ENCODE measurements at regions not wholly inside any gene's neighbourhood (a gene's known extent, or its start where the extent isn't known, plus 50 kb on each side); places are given as distances from the start of the nearest gene placed in this dataset.
A peak's percentile ranks its signal among the peaks of the same experiment; 100 is the strongest.
"Not testable (repeated sequence)": the region's sequence is repeated elsewhere in the genome, so short reads cannot be mapped to it uniquely, and the experiment has no call there.

DNA sequence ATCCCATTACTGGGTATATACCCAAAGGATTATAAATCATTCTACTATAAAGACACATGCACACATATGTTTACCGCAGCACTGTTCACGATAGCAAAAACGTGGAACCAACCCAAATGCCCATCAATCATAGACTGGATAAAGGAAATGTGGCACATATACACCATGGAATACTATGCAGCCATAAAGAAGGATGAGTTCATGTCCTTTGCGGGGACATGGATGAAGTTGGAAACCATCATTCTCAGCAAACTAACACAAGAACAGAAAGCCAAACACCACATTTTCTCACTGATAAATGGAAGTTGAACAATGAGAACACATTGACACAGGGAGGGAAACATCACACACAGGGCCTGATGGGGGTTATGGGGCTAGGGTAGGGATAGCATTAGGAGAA, 1090.5 kb upstream of the EDIL3 start:
- H3K36me3 ChIP-seq (ENCODE audit: control insufficient read depth, insufficient read depth, low read length); H3K9me3 ChIP-seq (ENCODE audit: control insufficient read depth, insufficient read depth, low read length); H3K27ac ChIP-seq (ENCODE audit: low read depth, low read length); H3K4me3 ChIP-seq (ENCODE audit: low read depth, low read length); H3K4me1 ChIP-seq (ENCODE audit: control insufficient read depth, insufficient read depth, low read length); H3K27me3 ChIP-seq (ENCODE audit: control insufficient read depth, insufficient read depth, low read length); DNase-seq (ENCODE audit: low read depth in 4 of 6, low spot score in 6 of 6): not testable (repeated sequence)
- WGBS (ENCODE audit: insufficient coverage) = no CpG with 5 or more reads among the region's 4 CpGs

DNA sequence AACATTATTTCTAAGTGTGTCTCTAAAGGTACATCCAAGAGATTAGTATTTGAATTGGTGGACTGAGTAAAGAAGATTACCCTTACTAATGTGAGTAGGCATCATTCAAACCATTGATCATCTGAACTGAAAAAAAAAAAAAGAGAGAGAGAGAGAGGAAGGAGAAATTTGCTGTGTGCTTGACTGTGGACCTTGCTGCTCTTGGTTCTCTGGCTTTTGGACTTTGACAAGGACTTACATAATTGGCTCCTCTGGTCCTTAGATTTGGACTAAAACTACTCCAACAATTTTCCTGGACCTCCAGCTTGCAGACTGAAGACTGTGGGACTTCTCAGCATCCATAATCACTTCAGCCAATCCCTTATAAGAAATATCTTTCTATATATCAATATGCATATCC, 1091.9 kb upstream of the EDIL3 start:
- H3K4me1 ChIP-seq (ENCODE audit: control insufficient read depth, insufficient read depth, low read length) = no peaks in the 10 kb centered on the region

DNA sequence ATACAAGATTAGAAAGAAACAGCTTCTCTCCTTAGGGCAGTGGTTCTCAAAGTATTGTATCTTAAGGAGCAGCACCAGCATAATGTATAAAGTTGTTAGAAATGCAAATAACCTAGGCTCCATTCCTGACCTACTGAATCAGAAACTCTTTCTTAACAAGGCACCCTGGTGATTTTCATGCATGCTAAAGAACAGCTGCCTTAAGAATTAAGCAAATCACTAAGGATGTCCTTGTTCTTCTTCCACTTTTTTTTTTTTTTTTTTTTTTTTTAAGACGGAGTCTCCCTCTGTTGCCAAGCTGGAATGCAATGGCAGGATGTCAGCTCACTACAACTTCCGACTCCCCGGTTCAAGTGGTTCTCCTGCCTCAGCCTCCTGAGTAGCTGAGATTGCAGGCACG, 1095.2 kb upstream of the EDIL3 start:
- H3K9me3 ChIP-seq (ENCODE audit: control insufficient read depth, insufficient read depth, low read length) = peaks cover 2% of the 10 kb centered on the region
- H3K4me1 ChIP-seq (ENCODE audit: control insufficient read depth, insufficient read depth, low read length) = no peaks in the 10 kb centered on the region
- 60% methylated on average over 4 of the region's 4 CpGs for WGBS (ENCODE audit: insufficient coverage)
- H3K27me3 ChIP-seq (ENCODE audit: control insufficient read depth, insufficient read depth, low read length) = no peaks in the 10 kb centered on the region
- H3K4me3 ChIP-seq (ENCODE audit: low read depth, low read length) = no peak overlapping the region
- DNase-seq (ENCODE audit: low read depth in 4 of 6, low spot score in 6 of 6) = no peak
- H3K27ac ChIP-seq (ENCODE audit: low read depth, low read length) = no peak overlapping the region
- no peaks in the 10 kb centered on the region for H3K36me3 ChIP-seq (ENCODE audit: control insufficient read depth, insufficient read depth, low read length)

More for the DNA sequence above, 1091.9 kb upstream of the EDIL3 start:
- H3K4me3 ChIP-seq (ENCODE audit: low read depth, low read length) = no peak overlapping the region
- H3K27ac ChIP-seq (ENCODE audit: low read depth, low read length) = no peak overlapping the region
- H3K36me3 ChIP-seq (ENCODE audit: control insufficient read depth, insufficient read depth, low read length) = no peaks in the 10 kb centered on the region
- no peaks in the 10 kb centered on the region for H3K27me3 ChIP-seq (ENCODE audit: control insufficient read depth, insufficient read depth, low read length)
- DNase-seq (ENCODE audit: low read depth in 4 of 6, low spot score in 6 of 6) = no peak
- H3K9me3 ChIP-seq (ENCODE audit: control insufficient read depth, insufficient read depth, low read length) = no peaks in the 10 kb centered on the region

DNA sequence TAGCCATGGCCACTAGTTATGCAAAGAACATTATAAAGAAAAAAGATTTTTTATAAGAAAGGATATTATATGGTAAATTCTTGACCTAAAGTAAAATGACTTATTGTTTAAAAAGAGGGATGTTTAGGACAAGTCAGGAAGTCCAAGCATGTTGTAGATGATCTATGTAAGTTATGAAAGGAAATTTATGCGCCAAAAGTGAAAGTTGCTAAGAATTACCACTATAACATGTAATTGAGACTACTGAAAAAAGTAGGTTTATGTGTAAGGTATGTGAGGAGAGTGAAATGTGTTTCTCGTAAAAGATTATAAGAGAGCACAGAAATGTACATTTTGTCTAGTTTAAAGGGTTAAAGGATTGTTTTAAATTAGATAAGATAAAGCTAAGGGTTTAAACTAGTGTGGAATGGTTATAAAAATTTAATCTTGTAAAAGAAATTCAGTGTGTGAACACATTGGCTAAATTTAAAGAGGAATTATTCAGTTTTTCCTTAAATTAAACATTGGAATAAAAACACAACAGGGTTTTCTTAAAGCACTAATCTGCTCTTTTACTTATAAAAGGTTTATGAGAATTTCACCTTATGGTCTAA, 1100.4 kb upstream of the EDIL3 start:
- 100% methylated on average over 1 of the region's 2 CpGs for WGBS (ENCODE audit: insufficient coverage)
- H3K27me3 ChIP-seq (ENCODE audit: control insufficient read depth, insufficient read depth, low read length) = no peaks in the 10 kb centered on the region
- H3K27ac ChIP-seq (ENCODE audit: low read depth, low read length) = no peak overlapping the region
- no peak for DNase-seq (ENCODE audit: low read depth in 4 of 6, low spot score in 6 of 6)
- H3K4me3 ChIP-seq (ENCODE audit: low read depth, low read length) = no peak overlapping the region
- no peaks in the 10 kb centered on the region for H3K36me3 ChIP-seq (ENCODE audit: control insufficient read depth, insufficient read depth, low read length)
- H3K9me3 ChIP-seq (ENCODE audit: control insufficient read depth, insufficient read depth, low read length) = peaks cover 4% of the 10 kb centered on the region
- H3K4me1 ChIP-seq (ENCODE audit: control insufficient read depth, insufficient read depth, low read length) = no peaks in the 10 kb centered on the region

DNA sequence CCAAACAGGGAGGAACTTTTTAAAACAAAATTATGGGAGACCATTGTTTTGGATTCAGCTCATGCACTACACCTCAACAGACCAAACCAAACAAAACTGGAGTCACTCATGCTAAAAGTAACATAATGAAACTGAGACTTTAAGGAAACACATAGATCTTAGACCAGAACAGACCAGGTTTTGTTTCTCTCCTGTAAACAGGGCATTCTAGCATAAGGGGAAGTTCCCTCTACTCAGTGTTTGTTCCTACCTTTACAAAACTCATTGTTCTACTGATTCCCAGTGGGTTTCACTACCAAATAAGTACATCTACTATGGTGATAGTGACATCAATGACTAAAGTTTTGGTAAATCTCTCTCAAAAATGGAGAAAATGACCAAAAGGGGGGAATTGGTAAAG, 1103.6 kb upstream of the EDIL3 start:
- H3K36me3 ChIP-seq (ENCODE audit: control insufficient read depth, insufficient read depth, low read length) = no peaks in the 10 kb centered on the region
- DNase-seq (ENCODE audit: low read depth in 4 of 6, low spot score in 6 of 6) = no peak
- no peak overlapping the region for H3K4me3 ChIP-seq (ENCODE audit: low read depth, low read length)
- peaks cover 7% of the 10 kb centered on the region for H3K9me3 ChIP-seq (ENCODE audit: control insufficient read depth, insufficient read depth, low read length)
- no peaks in the 10 kb centered on the region for H3K4me1 ChIP-seq (ENCODE audit: control insufficient read depth, insufficient read depth, low read length)
- no peak overlapping the region for H3K27ac ChIP-seq (ENCODE audit: low read depth, low read length)
- H3K27me3 ChIP-seq (ENCODE audit: control insufficient read depth, insufficient read depth, low read length) = no peaks in the 10 kb centered on the region

DNA sequence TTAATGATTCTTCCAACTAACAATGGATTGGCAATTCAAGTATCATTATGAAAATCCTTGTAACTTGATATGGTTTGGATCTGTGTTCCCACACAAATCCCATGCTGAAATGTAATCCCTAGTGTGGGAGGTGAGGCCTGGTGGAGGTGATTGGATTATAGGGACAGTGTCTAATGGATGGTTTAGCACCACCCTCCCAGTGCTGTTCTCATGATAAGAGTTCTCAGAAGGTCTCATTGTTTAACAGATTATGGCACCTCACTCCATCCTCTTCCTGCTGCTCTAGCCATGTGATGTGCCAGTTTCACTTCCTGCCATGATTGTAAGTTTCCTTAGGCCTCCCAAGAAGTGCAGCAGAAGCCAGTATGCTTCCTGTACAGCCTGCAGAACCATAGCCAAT, 1116.2 kb upstream of the EDIL3 start:
- no peaks in the 10 kb centered on the region for H3K4me1 ChIP-seq (ENCODE audit: control insufficient read depth, insufficient read depth, low read length)
- H3K4me3 ChIP-seq (ENCODE audit: low read depth, low read length) = no peak overlapping the region
- H3K9me3 ChIP-seq (ENCODE audit: control insufficient read depth, insufficient read depth, low read length) = no peaks in the 10 kb centered on the region
- H3K27me3 ChIP-seq (ENCODE audit: control insufficient read depth, insufficient read depth, low read length) = no peaks in the 10 kb centered on the region
- no peaks in the 10 kb centered on the region for H3K36me3 ChIP-seq (ENCODE audit: control insufficient read depth, insufficient read depth, low read length)
- no peak for DNase-seq (ENCODE audit: low read depth in 4 of 6, low spot score in 6 of 6)
- H3K27ac ChIP-seq (ENCODE audit: low read depth, low read length) = no peak overlapping the region

DNA sequence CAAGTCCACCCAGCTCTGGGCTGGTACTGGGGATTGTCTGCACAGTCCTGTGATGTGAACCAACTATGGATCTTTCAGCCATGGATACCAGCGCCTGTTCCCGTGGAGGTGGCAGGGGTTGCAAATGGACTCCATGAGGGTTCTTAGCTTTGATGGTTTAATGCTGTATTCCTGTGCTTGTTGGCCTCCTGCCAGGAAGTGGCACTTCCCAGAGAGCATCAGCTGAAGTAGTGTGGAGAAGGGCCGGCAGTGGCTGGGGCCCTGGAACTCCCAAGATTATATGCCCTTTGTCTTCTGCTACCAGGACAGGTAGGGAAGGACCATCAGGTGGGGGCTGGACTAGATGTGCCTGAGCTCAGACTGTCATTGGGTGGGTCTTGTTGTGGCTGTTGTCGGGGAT, 1104.8 kb upstream of the COX7C start:
- H3K4me1 ChIP-seq (ENCODE audit: control insufficient read depth, insufficient read depth, low read length) = no peaks in the 10 kb centered on the region
- H3K27ac ChIP-seq (ENCODE audit: low read depth, low read length) = no peak overlapping the region
- no peaks in the 10 kb centered on the region for H3K36me3 ChIP-seq (ENCODE audit: control insufficient read depth, insufficient read depth, low read length)
- no peaks in the 10 kb centered on the region for H3K9me3 ChIP-seq (ENCODE audit: control insufficient read depth, insufficient read depth, low read length)
- H3K27me3 ChIP-seq (ENCODE audit: control insufficient read depth, insufficient read depth, low read length) = no peaks in the 10 kb centered on the region
- 93% methylated on average over 4 of the region's 4 CpGs for WGBS (ENCODE audit: insufficient coverage)
- DNase-seq (ENCODE audit: low read depth in 4 of 6, low spot score in 6 of 6) = no peak
- no peak overlapping the region for H3K4me3 ChIP-seq (ENCODE audit: low read depth, low read length)

DNA sequence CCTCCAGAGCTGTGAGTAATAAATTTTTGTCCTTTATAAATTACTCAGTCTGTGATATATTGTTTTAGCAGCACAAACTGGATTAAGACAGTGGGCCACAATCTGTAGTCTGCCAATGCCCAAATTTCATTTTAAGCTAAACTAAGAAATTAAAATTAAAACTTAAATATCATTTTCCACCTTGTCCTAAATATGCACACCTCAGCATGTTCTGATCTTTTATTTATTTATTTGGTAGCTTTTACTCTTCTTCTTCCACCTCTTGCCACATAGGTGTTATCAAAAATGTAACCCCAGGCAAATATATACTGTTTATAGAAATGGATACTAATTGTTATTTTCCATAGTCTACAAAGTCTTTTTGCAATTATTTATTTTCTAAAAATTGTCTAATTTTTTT, 1102.2 kb upstream of the COX7C start:
- Histone ChIP-seq H3K9me3 (ENCODE audit: control insufficient read depth, insufficient read depth, low read length) (no peaks in the 10 kb centered on the region), H3K4me1 (ENCODE audit: control insufficient read depth, insufficient read depth, low read length) (no peaks in the 10 kb centered on the region), H3K4me3 (ENCODE audit: low read depth, low read length) (no peak overlapping the region), H3K27ac (ENCODE audit: low read depth, low read length) (no peak overlapping the region), H3K36me3 (ENCODE audit: control insufficient read depth, insufficient read depth, low read length) (no peaks in the 10 kb centered on the region), H3K27me3 (ENCODE audit: control insufficient read depth, insufficient read depth, low read length) (no peaks in the 10 kb centered on the region)
- DNase-seq (ENCODE audit: low read depth in 4 of 6, low spot score in 6 of 6) = no peak

DNA sequence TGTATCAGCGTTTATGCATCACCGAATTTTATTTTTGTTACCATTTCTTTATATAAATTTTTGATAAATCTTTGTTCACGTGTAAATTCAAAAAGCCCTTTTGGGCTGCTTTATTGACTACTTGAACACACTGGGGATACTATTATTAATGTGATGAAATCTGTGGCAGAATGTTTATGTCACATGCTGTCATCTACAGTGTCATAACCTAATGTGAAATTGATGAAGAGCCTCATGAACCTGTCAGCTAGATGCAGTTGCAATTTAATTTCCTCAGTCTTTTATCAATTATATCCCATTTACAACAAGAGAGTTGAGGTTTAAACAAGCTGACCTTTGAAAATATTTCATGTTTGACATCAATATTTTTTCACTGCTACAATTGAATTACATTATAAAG, 1100.4 kb upstream of the COX7C start:
- H3K27me3 ChIP-seq (ENCODE audit: control insufficient read depth, insufficient read depth, low read length) = no peaks in the 10 kb centered on the region
- H3K4me3 ChIP-seq (ENCODE audit: low read depth, low read length) = no peak overlapping the region
- H3K27ac ChIP-seq (ENCODE audit: low read depth, low read length) = no peak overlapping the region
- WGBS (ENCODE audit: insufficient coverage) = no CpG with 5 or more reads among the region's 3 CpGs
- H3K4me1 ChIP-seq (ENCODE audit: control insufficient read depth, insufficient read depth, low read length) = no peaks in the 10 kb centered on the region
- no peaks in the 10 kb centered on the region for H3K9me3 ChIP-seq (ENCODE audit: control insufficient read depth, insufficient read depth, low read length)
- no peaks in the 10 kb centered on the region for H3K36me3 ChIP-seq (ENCODE audit: control insufficient read depth, insufficient read depth, low read length)
- peak in 1 of 6 donors; percentile 15 for DNase-seq (ENCODE audit: low read depth in 4 of 6, low spot score in 6 of 6)

DNA sequence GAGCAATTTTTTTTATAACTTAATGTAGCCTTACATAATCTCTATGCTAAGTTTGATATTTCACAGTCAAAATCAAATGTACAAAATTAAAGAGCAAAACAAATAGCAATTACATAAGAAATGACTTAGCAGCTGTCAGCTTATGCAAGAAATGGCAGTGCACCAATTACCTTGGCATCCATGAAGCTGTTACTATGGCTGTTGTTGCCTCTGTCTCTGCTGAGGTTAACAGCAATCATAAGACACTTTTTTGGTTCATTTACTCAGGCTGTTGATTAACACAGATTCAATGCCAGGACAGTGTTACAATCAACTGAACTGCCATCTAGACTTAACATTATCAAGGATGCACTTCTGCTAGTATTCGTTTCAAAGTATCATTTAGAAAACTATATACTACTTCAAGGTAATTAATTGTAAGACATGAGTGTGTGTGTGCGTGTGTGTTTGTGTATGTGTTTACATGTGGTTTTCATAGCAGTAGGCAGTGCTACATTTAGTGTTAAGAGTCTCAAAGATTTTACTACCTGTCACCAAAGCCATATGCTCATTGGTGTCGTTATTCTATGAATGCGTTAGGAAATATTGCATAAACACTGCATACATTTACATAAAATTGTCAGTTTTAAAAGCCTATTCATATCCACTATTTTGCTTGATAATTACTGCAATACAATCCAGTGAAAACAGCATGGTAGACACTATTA, 1084.2 kb upstream of the COX7C start:
- H3K27me3 ChIP-seq (ENCODE audit: control insufficient read depth, insufficient read depth, low read length) = no peaks in the 10 kb centered on the region
- no peak overlapping the region for H3K4me3 ChIP-seq (ENCODE audit: low read depth, low read length)
- no peaks in the 10 kb centered on the region for H3K4me1 ChIP-seq (ENCODE audit: control insufficient read depth, insufficient read depth, low read length)
- no peaks in the 10 kb centered on the region for H3K9me3 ChIP-seq (ENCODE audit: control insufficient read depth, insufficient read depth, low read length)
- no peak overlapping the region for H3K27ac ChIP-seq (ENCODE audit: low read depth, low read length)
- WGBS (ENCODE audit: insufficient coverage) = no CpG with 5 or more reads among the region's 4 CpGs
- peak in 2 of 6 donors; percentile 68 to 86 for DNase-seq (ENCODE audit: low read depth in 4 of 6, low spot score in 6 of 6)
- no peaks in the 10 kb centered on the region for H3K36me3 ChIP-seq (ENCODE audit: control insufficient read depth, insufficient read depth, low read length)

Measured in spinal cord (tissue), 9 donors.